Endothelial cell of umbilical vein (primary cell): ENCODE measurements at regions not wholly inside any gene's neighbourhood (a gene's known extent, or its start where the extent isn't known, plus 50 kb on each side); places are given as distances from the start of the nearest gene placed in this dataset.

Experiments
- BruUV-seq: library from RNA; stranded (reverse); fragments of 400-500 nt; replicated peaks from 2 replicates; lab custom pipeline; 2021; lab: Mats Ljungman, UMichigan
- CTCF ChIA-PET: fragments of 300-600, 350-600 bp; sonication (Branson Sonifier 250); formaldehyde crosslinking; loops from one replicate; lab custom pipeline; 2021; ENCODE audit warnings: antibody characterized with exemption, inconsistent platforms; lab: Charles Lee
- POLR2A ChIA-PET: fragments of 300-600, 350-600 bp; sonication (Branson Sonifier 250); formaldehyde crosslinking; loops from one replicate; lab custom pipeline; 2021; ENCODE audit warnings: antibody characterized with exemption, inconsistent platforms; lab: Charles Lee
- DNase-seq: peaks from one replicate; pipeline ENCODE4 v3.0.0-alpha.2; 2011; ENCODE audit warnings: low read depth, low spot score
- FAIRE-seq: peaks from 2 replicates; lab custom pipeline; 2011; peaks lifted over from hg19 to GRCh38; lab: Jason Lieb, UNC
- H2AFZ ChIP-seq: 2 replicates; pipeline ENCODE4 v1.6.0; 2012; ENCODE audit warnings: low read depth, low read length, control low read depth, inconsistent platforms
- H3K27ac ChIP-seq: 2 replicates; pipeline ENCODE4 v1.5.1; 2011; ENCODE audit warnings: low read depth, mild to moderate bottlenecking, control low read depth, low read length, moderate library complexity; ENCODE audit not compliant: insufficient read depth
- H3K27me3 ChIP-seq, 2 experiments: 2 replicates each; pipeline versions ENCODE4 v1.6.0 to v1.6.1; 2011; ENCODE audit warnings: low read length in 2 of 2, mixed read lengths in 1 of 2; ENCODE audit not compliant: control insufficient read depth in 2 of 2, insufficient read depth in 2 of 2
- H3K36me3 ChIP-seq, 2 experiments: 2 replicates in 1 of 2; 3 replicates in 1 of 2; pipeline ENCODE4 v1.5.1; 2011; ENCODE audit warnings: low read length in 2 of 2, mild to moderate bottlenecking in 1 of 2, moderate library complexity in 1 of 2; ENCODE audit not compliant: control insufficient read depth in 2 of 2, insufficient read depth in 2 of 2; ENCODE audit errors: extremely low read depth in 1 of 2
- H3K4me1 ChIP-seq: 3 replicates; pipeline ENCODE4 v1.5.1; 2011; ENCODE audit warnings: mild to moderate bottlenecking, low read length; ENCODE audit not compliant: control insufficient read depth, insufficient read depth; ENCODE audit errors: extremely low read depth
- H3K4me2 ChIP-seq: 2 replicates; pipeline ENCODE4 v1.6.1; 2011; ENCODE audit warnings: low read length, control low read depth, mixed read lengths; ENCODE audit not compliant: insufficient read depth
- H3K4me3 ChIP-seq, 3 experiments: fragments of 200-600 bp in 1 of 3; sonication (generic), shearing (Covaris generic) in 1 of 3; replicated peaks in 1 of 3; 2 replicates each; pipeline ENCODE4 v1.5.1; 2011 to 2016; ENCODE audit warnings: control low read depth in 3 of 3, low read length in 3 of 3, mild to moderate bottlenecking in 2 of 3, inconsistent platforms in 1 of 3, low read depth in 1 of 3, moderate library complexity in 1 of 3; ENCODE audit not compliant: insufficient read depth in 1 of 3
- H3K79me2 ChIP-seq: 2 replicates; pipeline ENCODE4 v1.6.0; 2012; ENCODE audit warnings: low read length, inconsistent platforms; ENCODE audit not compliant: control insufficient read depth, insufficient read depth
- H3K9ac ChIP-seq: replicated peaks from 2 replicates; pipeline ENCODE3; 2011; ENCODE audit warnings: low read length, control low read depth; ENCODE audit not compliant: insufficient read depth; ENCODE audit errors: extremely low read depth
- H3K9me1 ChIP-seq: replicated peaks from 3 replicates; pipeline ENCODE4 v1.6.0; 2011; ENCODE audit warnings: mild to moderate bottlenecking, low read length; ENCODE audit not compliant: control insufficient read depth, insufficient read depth; ENCODE audit errors: extremely low read depth
- H3K9me3 ChIP-seq: replicated peaks from 2 replicates; pipeline ENCODE4 v1.5.1; 2012; ENCODE audit warnings: low read length, inconsistent platforms; ENCODE audit not compliant: control insufficient read depth, insufficient read depth
- H4K20me1 ChIP-seq: replicated peaks from 2 replicates; pipeline ENCODE3; 2011; ENCODE audit warnings: mild to moderate bottlenecking, low read length; ENCODE audit not compliant: control insufficient read depth, insufficient read depth; ENCODE audit errors: extremely low read depth
- CTCF ChIP-seq, 2 donors: IDR thresholded peaks; 1 replicate in 1 of 2; 2 replicates in 1 of 2; pipeline ENCODE4 v1.5.1; 2011; ENCODE audit warnings: low read length in 2 of 2, mild to moderate bottlenecking in 2 of 2, moderate library complexity in 2 of 2, control low read depth in 1 of 2, inconsistent platforms in 1 of 2, low read depth in 1 of 2; ENCODE audit not compliant: insufficient read depth in 1 of 2; ENCODE audit errors: extremely low read depth in 1 of 2
- FOS ChIP-seq: IDR thresholded peaks from 2 replicates; pipeline ENCODE4 v1.6.1; 2011; ENCODE audit warnings: mild to moderate bottlenecking, low read length, moderate library complexity, borderline replicate concordance; ENCODE audit not compliant: insufficient read depth
- GATA2 ChIP-seq: IDR thresholded peaks from 2 replicates; pipeline ENCODE4 v1.7.0; 2011; ENCODE audit warnings: low read depth, mild to moderate bottlenecking, moderate library complexity, mixed read lengths, low read length; ENCODE audit not compliant: insufficient read length, insufficient read depth
- JUN ChIP-seq: IDR thresholded peaks from 2 replicates; pipeline ENCODE4 v1.6.1; 2011; ENCODE audit warnings: borderline replicate concordance, low read depth; ENCODE audit not compliant: insufficient read length, insufficient read depth
- MAX ChIP-seq: IDR thresholded peaks from 2 replicates; pipeline ENCODE4 v1.6.1; 2011; ENCODE audit not compliant: insufficient read depth, insufficient read length
- MYC ChIP-seq: IDR thresholded peaks from one replicate; pipeline ENCODE4 v1.6.1; 2011; ENCODE audit warnings: mild to moderate bottlenecking, low read depth, low read length
- POLR2A ChIP-seq: IDR thresholded peaks from 2 replicates; pipeline ENCODE4 v1.6.1; 2012; ENCODE audit warnings: low read depth, mild to moderate bottlenecking, control low read depth, low read length
- POLR2AphosphoS5 ChIP-seq: IDR thresholded peaks from 2 replicates; pipeline ENCODE4 v1.6.1; 2012; ENCODE audit warnings: low read depth, mild to moderate bottlenecking, control low read depth, low read length, moderate library complexity; ENCODE audit not compliant: insufficient read depth
- dilution Hi-C: fragments of 300-500 bp; cut with MboI; formaldehyde crosslinking; loops from one replicate; pipeline ENCODE4 v1.15.0; 2019; ENCODE audit warnings: low sequenced_read_pairs; ENCODE audit not compliant: extremely low pct_ligation_motif_present
- intact Hi-C: fragments of 100-400 bp; cut with micrococcal nuclease; formaldehyde crosslinking; loops from one replicate; pipeline ENCODE4 v1.10.0; 2022

DNA sequence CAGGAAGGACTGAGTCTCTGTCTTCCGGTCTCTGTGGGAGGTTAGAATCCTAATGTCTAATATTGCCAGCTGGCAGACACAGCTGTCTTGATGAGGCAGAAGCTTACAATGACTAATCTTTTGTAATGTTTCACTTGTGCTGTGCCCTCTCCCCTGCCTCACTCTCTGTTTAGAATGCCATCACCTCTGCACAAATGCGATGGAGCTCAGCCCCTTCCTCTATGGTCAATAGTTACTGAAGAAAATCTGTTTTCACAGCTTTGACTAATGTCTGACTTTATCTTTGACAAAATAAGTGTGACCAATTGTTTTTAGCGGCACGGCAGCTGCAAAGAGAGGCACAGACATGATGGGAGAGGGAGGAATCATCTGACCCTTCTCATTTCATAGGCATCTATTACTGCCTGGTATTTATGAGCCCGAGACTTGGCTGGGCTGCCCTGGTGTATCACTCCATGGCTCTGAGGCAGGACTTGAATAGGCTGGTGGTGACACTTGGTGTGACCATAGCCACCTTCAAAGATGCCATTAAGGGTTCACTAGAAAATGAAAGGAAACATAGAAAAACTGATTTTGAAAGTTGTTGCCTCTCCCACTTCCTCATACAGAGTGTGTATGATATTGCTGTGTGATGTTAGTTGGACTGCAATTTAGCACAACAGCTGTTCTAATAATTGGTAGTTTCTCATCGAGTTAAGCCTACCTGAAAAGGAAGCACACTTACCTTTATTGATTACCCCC, 163.2 kb upstream of the NBPF11 start:
- no peaks in the 10 kb centered on the region for H4K20me1 ChIP-seq
- no peak overlapping the region for H3K27ac ChIP-seq
- peaks cover 5% of the 10 kb centered on the region for H3K4me1 ChIP-seq
- ChIA-PET CTCF (no interaction called here), POLR2A (no interaction called here)
- H3K4me3 ChIP-seq: no peak overlapping the region
- no peaks in the 10 kb centered on the region for H3K9me1 ChIP-seq
- FAIRE-seq: no peak
- no peak overlapping the region for H2AFZ ChIP-seq
- intact Hi-C loops (no loop called here), dilution Hi-C loops (no loop called here)
- TF ChIP-seq MAX (no peak), POLR2AphosphoS5 (no peak), JUN (no peak), MYC (no peak), GATA2 (no peak), POLR2A (no peak), CTCF (IDR thresholded peaks at IDR 0.05; ENCODE audit: extremely low read depth in 1 of 2, insufficient read depth in 1 of 2, low read depth in 1 of 2, low read length in 2 of 2) (no peak), FOS (no peak)
- no peaks in the 10 kb centered on the region for H3K79me2 ChIP-seq
- BruUV-seq: no TSS peak
- no peak for DNase-seq
- H3K9me3 ChIP-seq: no peaks in the 10 kb centered on the region
- H3K4me2 ChIP-seq: no peak overlapping the region
- H3K9ac ChIP-seq: no peak overlapping the region
- peaks cover 44 to 67% of the 10 kb centered on the region in 2 experiments for H3K27me3 ChIP-seq
- no peaks in the 10 kb centered on the region for H3K36me3 ChIP-seq
